Right lobe of liver (tissue), 6 donors: ENCODE measurements at regions not wholly inside any gene's neighbourhood (a gene's known extent, or its start where the extent isn't known, plus 50 kb on each side); places are given as distances from the start of the nearest gene placed in this dataset.

Experiments used
- ATAC-seq, 4 donors: fragments of 200-7000 bp; cut with Tn5 transposase; one replicate each; pipeline ENCODE4 v1.9.1; 2020; ENCODE audit warnings: mild to moderate bottlenecking in 4 of 4, moderate library complexity in 4 of 4
- DNase-seq, 3 donors: peaks; one replicate each; pipeline ENCODE4 v3.0.0-alpha.2; 2020
- H3K27ac ChIP-seq, 3 donors: fragments of 200-600 bp; one replicate each; pipeline ENCODE4 v1.8.0; 2022
- H3K27me3 ChIP-seq, 2 donors: fragments of 200-600 bp; one replicate each; pipeline ENCODE4 v1.8.0; 2022
- H3K36me3 ChIP-seq, 4 donors: fragments of 200-600 bp; sonication (generic) in 1 of 4; one replicate each; pipeline versions ENCODE4 v1.5.1 to v1.8.0; 2017 to 2022; ENCODE audit warnings: control low read depth in 1 of 4
- H3K4me1 ChIP-seq, 4 donors: fragments of 200-600 bp; sonication (generic) in 1 of 4; one replicate each; pipeline versions ENCODE4 v1.5.1 to v1.8.0; 2017 to 2022; ENCODE audit warnings: control low read depth in 1 of 4
- H3K4me3 ChIP-seq, 3 donors: fragments of 200-600 bp; one replicate each; pipeline ENCODE4 v1.8.0; 2022
- H3K9me3 ChIP-seq, 4 donors: fragments of 200-600 bp; sonication (generic) in 1 of 4; one replicate each; pipeline versions ENCODE4 v1.5.1 to v1.8.0; 2017 to 2022; ENCODE audit warnings: control low read depth in 1 of 4
- CTCF ChIP-seq, 4 donors: fragments of 200-600 bp in 3 of 4; fragments of 450-650 bp in 1 of 4; IDR thresholded peaks; one replicate each; pipeline versions ENCODE4 v1.5.1 to v1.8.0; 2016 to 2022; ENCODE audit warnings: antibody characterized with exemption in 4 of 4, mild to moderate bottlenecking in 2 of 4
- POLR2A ChIP-seq: fragments of 450-650 bp; IDR thresholded peaks from one replicate; pipeline ENCODE4 v1.6.1; 2017; ENCODE audit warnings: antibody characterized with exemption, mild to moderate bottlenecking
- WGBS: methylation state at CpG from one replicate; pipeline ENCODE4 v1.1.6; 2018; ENCODE audit warnings: low coverage, low lambda C conversion rate; ENCODE audit not compliant: insufficient coverage; ENCODE audit errors: missing lambda C conversion rate; 5-methylcytosine and 5-hydroxymethylcytosine counted together
- intact Hi-C, 2 donors: fragments of 100-400 bp; cut with DNase I; formaldehyde crosslinking; loops; one replicate each; pipeline versions ENCODE4 v1.11.2 to v1.14.1; 2022
- donor health status: DM: no; HTN: yes; CAD: no.
- donor health status: DM: no; HTN: no; CAD: no.
- donor health status: DM: no; HTN: no; CAD: no.
- donor health status: DM: no; HTN: yes; CAD: no.
- donor health status: DM: no; HTN: yes; CAD: no.

- no peak for ATAC-seq
- no peak for DNase-seq
- Histone ChIP-seq H3K4me3 (no peak overlapping the region), H3K9me3 (no peaks in the 10 kb centered on the region), H3K27ac (no peak overlapping the region), H3K4me1 (no peaks in the 10 kb centered on the region), H3K36me3 (no peaks in the 10 kb centered on the region), H3K27me3 (no peaks in the 10 kb centered on the region)
- TF ChIP-seq CTCF (IDR thresholded peaks at IDR 0.05) (no peak), POLR2A (no peak)
- 30% methylated on average over 2 of the region's 2 CpGs for WGBS
- intact Hi-C loops: no loop called here
Observed at GRCh38 chr9:20227166-20227874, 395.0 kb downstream of the MLLT3 start.

- 62% methylated on average over 5 of the region's 5 CpGs for WGBS
- H3K36me3 ChIP-seq: no peaks in the 10 kb centered on the region
- ATAC-seq (no peak), DNase-seq (no peak)
- intact Hi-C loops: no loop called here
- no peak overlapping the region for H3K4me3 ChIP-seq
- no peaks in the 10 kb centered on the region for H3K27me3 ChIP-seq
- TF ChIP-seq CTCF (IDR thresholded peaks at IDR 0.05) (no peak), POLR2A (no peak)
- H3K4me1 ChIP-seq: no peaks in the 10 kb centered on the region
- H3K27ac ChIP-seq: no peak overlapping the region
- H3K9me3 ChIP-seq: no peaks in the 10 kb centered on the region
Observed at GRCh38 chr9:20226345-20226744, 396.0 kb downstream of the MLLT3 start.

- TF ChIP-seq CTCF (IDR thresholded peaks at IDR 0.05): no peak
- no peak for TF ChIP-seq POLR2A
- WGBS: 14% methylated on average over 1 of the region's 1 CpG
- Histone ChIP-seq H3K27ac (no peak overlapping the region), H3K9me3 (no peaks in the 10 kb centered on the region), H3K36me3 (no peaks in the 10 kb centered on the region), H3K4me3 (no peak overlapping the region), H3K4me1 (no peaks in the 10 kb centered on the region), H3K27me3 (no peaks in the 10 kb centered on the region)
- intact Hi-C loops: no loop called here
- no peak for ATAC-seq
- DNase-seq: no peak
Observed at GRCh38 chr9:20225826-20226225, 396.5 kb downstream of the MLLT3 start.

- no peak for TF ChIP-seq POLR2A
- no peak overlapping the region for H3K4me3 ChIP-seq
- 11% methylated on average over 1 of the region's 1 CpG for WGBS
- H3K4me1 ChIP-seq: no peaks in the 10 kb centered on the region
- H3K27ac ChIP-seq: no peak overlapping the region
- DNase-seq (no peak), ATAC-seq (no peak)
- H3K27me3 ChIP-seq: no peaks in the 10 kb centered on the region
- intact Hi-C loops: no loop called here
- no peaks in the 10 kb centered on the region for H3K36me3 ChIP-seq
- H3K9me3 ChIP-seq: no peaks in the 10 kb centered on the region
Observed at GRCh38 chr9:20224756-20225155, 397.5 kb downstream of the MLLT3 start.

GRCh38 chr9:20220286-20220685, 402.0 kb downstream of the MLLT3 start:
- intact Hi-C loops: no loop called here
- peaks cover 0 to 8% (median 0%) of the 10 kb centered on the region in 4 donors for H3K4me1 ChIP-seq
- H3K27me3 ChIP-seq: no peaks in the 10 kb centered on the region
- no peak overlapping the region for H3K4me3 ChIP-seq
- no peak for DNase-seq
- WGBS: 55% methylated on average over 3 of the region's 3 CpGs
- TF ChIP-seq CTCF (IDR thresholded peaks at IDR 0.05): no peak
- TF ChIP-seq POLR2A: no peak
- no peak for ATAC-seq
- no peaks in the 10 kb centered on the region for H3K9me3 ChIP-seq
- no peaks in the 10 kb centered on the region for H3K36me3 ChIP-seq
- H3K27ac ChIP-seq: no peak overlapping the region
